NB4 (cell line): ENCODE measurements at regions not wholly inside any gene's neighbourhood (a gene's known extent, or its start where the extent isn't known, plus 50 kb on each side); places are given as distances from the start of the nearest gene placed in this dataset.
"Not testable (repeated sequence)": the region's sequence is repeated elsewhere in the genome, so short reads cannot be mapped to it uniquely, and the experiment has no call there.

Source experiments
- DNase-seq: peaks from one replicate; pipeline ENCODE4 v3.0.0; 2010; ENCODE audit warnings: low read depth
- H3K4me3 ChIP-seq: one replicate; pipeline ENCODE4 v1.5.1; 2011; ENCODE audit warnings: mild to moderate bottlenecking, low read depth, low read length, moderate library complexity
- CTCF ChIP-seq: IDR thresholded peaks from one replicate; pipeline ENCODE4 v1.5.1; 2012; ENCODE audit warnings: low read depth, low read length
- MAX ChIP-seq: IDR thresholded peaks from 2 replicates; pipeline ENCODE4 v1.6.1; 2011; ENCODE audit warnings: low read depth, low read length
- MYC ChIP-seq: IDR thresholded peaks from 2 replicates; pipeline ENCODE4 v1.6.1; 2011; ENCODE audit warnings: low read depth, low read length
- POLR2A ChIP-seq: IDR thresholded peaks from 2 replicates; pipeline ENCODE4 v1.6.1; 2011; ENCODE audit warnings: mild to moderate bottlenecking; ENCODE audit not compliant: insufficient read length; ENCODE audit errors: extremely low read depth

GRCh38 chr5:89338935-89339334 lies 456.0 kb upstream of the MEF2C start:
- no peak for TF ChIP-seq POLR2A
- no peak for TF ChIP-seq MYC
- no peak for TF ChIP-seq CTCF
- TF ChIP-seq MAX: no peak
- H3K4me3 ChIP-seq: no peak overlapping the region
- no peak for DNase-seq

GRCh38 chr5:89336111-89336510 lies 453.1 kb upstream of the MEF2C start:
- no peak overlapping the region for H3K4me3 ChIP-seq
- no peak for DNase-seq
- TF ChIP-seq MAX (no peak), POLR2A (no peak)

- no peak for DNase-seq
- TF ChIP-seq MYC (no peak), MAX (no peak), CTCF (no peak), POLR2A (no peak)
These were observed 447.2 kb upstream of the MEF2C start for GRCh38 chr5:89330140-89330539.

GRCh38 chr5:89327608-89328007 lies 444.6 kb upstream of the MEF2C start:
- no peak for DNase-seq
- H3K4me3 ChIP-seq: no peak overlapping the region
- TF ChIP-seq MAX: no peak
- TF ChIP-seq MYC: no peak
- TF ChIP-seq CTCF: no peak
- TF ChIP-seq POLR2A: no peak

More at GRCh38 chr5:89330140-89330539, 447.2 kb upstream of the MEF2C start:
- no peak overlapping the region for H3K4me3 ChIP-seq

GRCh38 chr5:89324990-89325389 lies 442.0 kb upstream of the MEF2C start:
- no peak overlapping the region for H3K4me3 ChIP-seq
- TF ChIP-seq MYC (no peak), POLR2A (no peak), MAX (no peak), CTCF (no peak)
- DNase-seq: no peak

GRCh38 chr5:89320421-89321277 lies 437.7 kb upstream of the MEF2C start:
- no peak for TF ChIP-seq CTCF
- H3K4me3 ChIP-seq: no peak overlapping the region
- no peak for DNase-seq

- DNase-seq: not testable (repeated sequence)
These were observed 434.9 kb upstream of the MEF2C start for GRCh38 chr5:89317838-89318237.

More at GRCh38 chr5:89317838-89318237, 434.9 kb upstream of the MEF2C start:
- not testable (repeated sequence) for H3K4me3 ChIP-seq
